HG02642 (cell line): ENCODE measurements at regions not wholly inside any gene's neighbourhood (a gene's known extent, or its start where the extent isn't known, plus 50 kb on each side); places are given as distances from the start of the nearest gene placed in this dataset.
"Not testable (repeated sequence)": the region's sequence is repeated elsewhere in the genome, so short reads cannot be mapped to it uniquely, and the experiment has no call there.

Experiments
- ATAC-seq: cut with Tn5 transposase; IDR thresholded peaks from one replicate; pipeline ENCODE4 v1.9.1; 2021; ENCODE audit warnings: mild to moderate bottlenecking; ENCODE audit not compliant: unreplicated experiment, poor library complexity

DNA sequence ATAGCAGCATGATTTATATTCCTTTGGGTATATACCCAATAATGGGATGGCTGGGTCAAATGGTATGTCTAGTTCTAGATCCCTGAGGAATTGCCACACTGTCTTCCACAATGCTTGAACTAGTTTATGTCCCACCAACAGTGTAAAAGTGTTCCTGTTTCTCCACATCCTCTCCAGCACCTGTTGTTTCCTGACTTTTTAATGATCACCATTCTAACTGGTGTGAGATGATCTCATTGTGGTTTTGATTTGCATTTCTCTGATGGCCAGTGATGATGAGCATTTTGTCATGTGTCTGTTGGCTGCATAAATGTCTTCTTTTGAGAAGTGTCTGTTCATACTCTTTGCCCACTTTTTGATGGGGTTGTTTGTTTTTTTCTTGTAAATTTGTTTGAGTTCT lies 54.0 kb upstream of the GPR89A start:
- ATAC-seq, result not testable (repeated sequence)

DNA sequence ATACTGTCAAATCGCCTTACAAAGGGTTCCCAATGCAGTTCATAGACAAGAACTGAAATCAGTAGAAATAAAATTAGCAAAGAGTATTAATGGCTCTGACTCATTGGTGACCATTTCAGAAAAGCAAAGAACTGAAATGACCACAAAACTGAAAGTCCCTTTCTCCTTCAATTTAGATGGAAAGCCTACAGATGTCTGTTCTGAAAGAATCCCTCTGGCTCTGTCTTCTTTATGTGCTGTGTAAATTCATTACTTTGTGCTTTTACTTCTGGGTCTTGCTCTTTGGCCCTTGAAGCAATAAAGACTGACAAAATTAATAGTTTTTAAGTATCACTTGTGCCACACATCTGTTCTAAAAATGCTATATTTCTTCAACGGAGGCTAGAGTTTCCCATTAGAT lies 62.7 kb upstream of the GPR89A start:
- ATAC-seq, result no peak

DNA sequence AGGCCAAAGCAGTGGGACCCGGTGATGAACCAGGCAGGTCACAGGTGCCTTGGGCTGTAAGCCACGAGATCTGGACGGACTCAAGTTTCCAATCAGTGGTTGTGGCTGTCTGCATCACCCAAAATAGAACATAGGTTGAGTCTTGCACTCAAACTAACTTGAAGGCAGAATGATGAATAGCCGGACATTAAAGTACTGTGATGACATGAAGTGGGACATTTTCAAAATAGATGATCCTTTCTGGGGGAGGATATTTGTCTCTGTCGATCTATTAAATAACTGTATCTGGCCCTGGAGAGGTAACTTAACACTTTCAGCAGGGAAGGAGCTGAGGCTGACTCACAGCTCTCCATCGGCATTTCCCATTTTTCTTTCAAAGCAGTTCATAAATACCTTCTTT lies 66.1 kb upstream of the GPR89A start:
- not testable (repeated sequence) for ATAC-seq

DNA sequence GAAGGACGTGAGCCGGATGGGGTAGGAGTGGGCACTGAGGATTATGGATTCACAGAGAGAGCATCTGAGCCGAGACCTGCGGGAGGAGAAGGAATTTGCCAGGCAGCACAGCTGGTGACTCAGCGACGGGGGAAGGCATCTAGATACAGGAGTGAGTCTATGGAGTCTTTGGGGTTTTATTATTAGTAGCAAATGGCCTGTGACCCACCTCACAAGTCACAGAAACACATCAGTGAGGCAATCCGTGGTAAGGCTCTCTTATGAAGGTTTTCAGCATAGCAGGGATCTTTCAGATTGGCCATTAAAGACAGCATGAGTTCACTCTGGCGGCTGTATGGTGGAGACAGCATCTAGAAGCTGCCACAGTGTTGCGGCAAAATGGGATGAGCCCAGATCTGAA lies 66.5 kb upstream of the GPR89A start:
- not testable (repeated sequence) for ATAC-seq

DNA sequence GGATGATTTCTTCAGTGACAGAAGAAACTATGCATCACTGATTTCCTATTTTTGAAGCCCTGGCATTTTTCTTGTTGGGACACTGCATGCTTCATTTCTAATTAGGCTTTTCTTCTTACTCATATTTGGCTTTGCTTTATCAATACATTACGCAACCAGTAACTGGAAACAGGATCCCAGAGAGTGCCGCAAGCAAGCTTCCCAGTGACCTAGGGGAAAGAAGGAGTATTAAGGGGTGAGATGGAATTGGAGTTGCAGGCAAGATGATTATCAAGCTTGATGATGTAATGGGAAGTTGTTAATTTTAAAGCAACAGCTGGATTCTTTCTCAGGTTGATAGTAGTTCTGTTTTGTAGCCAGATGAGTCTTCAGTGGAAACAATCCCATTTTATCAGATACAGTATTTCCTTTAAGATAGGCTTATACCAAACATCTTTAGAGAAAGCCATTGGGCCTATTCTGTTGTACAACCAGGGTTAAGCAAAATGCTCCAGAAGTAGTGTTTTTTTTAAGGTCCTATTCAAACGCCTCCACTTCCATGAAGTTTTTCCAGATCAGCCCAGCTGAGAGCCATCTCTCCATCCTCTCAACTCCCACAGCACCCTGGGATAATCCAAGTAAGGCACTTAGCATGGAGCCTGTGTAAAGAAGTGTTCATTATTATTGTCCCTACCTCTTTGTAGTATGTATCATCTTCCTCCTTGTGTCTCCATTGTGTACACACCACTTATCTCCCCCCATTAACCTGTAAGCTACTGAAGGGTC lies 69.5 kb upstream of the GPR89A start:
- not testable (repeated sequence) for ATAC-seq

DNA sequence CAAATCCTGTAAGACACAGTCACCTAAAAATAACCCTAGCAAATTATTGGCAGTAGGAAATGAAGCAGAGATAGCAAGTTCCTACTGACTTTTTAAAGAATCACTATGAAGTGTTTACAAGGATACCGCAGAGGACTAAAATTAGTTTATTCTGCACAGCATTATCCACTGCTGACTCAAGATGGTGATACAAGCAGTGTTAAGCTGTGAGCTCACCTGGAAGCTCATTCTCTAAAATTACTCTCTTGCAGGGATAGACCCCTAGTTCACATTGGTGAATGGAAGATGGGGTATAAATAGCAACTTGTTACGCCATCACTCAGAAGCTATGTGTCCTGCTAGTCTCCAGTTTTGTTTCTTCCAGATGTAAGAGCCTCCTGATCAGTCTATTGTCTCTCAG lies 70.8 kb upstream of the GPR89A start:
- ATAC-seq, result not testable (repeated sequence)

DNA sequence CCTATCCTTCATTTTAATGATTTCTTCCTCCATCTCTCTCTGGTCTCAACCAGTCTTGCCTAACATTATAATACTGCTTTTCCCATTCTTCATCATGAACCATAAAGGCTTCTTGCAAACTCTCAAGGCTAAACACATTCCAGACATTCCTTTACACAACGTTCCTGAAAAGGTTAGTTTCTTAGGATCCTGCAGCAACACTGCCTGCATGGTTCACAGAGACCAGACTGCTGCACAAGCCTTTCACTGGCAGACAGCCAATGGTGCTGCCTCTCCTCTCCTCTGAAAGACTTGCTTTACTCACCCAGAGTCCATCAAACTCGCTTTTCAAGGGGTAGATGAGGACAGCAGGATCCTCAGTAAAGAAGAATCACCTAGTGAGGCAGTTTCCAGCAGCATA lies 72.3 kb upstream of the GPR89A start:
- not testable (repeated sequence) for ATAC-seq

DNA sequence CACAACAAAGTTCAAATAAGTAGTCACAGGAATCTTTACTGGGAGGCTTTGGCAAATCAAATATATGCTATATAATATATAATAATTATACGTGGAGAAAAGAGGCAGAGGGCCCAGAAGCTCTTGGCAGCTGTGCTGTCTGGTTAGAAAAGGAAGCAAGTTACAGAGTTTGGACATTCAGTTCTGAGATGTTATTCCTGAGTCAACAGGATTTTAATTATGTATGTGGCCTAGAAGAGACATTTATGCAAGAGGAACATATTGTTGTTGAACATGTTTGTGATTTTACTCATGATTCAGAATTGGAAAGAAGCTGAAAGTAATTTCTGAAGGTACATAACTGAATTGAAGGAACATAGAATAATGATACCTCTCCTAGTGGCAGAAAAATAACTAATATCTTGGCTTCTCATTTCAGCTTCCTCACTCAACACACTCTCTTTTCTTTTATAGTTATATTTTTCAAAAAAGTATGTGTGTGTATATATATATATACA lies 79.7 kb upstream of the GPR89A start:
- ATAC-seq, result not testable (repeated sequence)

DNA sequence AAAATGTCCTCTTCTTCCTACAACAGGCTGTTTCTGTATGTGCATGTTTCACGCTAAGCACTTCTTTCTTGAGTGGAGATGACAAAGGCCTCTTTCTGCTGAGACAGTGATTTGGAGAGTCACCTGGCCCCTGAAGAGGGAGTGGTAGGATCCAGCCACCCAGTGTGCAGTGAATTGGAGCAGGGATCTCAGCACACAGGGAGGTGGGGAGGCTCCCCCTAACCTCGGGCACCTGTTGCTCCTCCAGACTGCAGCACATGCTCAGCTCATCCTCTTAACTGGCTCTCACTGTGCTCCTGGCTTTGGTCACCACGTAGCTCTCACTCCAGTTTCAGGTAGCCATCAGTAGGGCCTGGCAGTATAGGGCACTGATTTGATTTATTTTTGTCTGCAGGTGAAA lies 87.6 kb upstream of the GPR89A start:
- ATAC-seq, result not testable (repeated sequence)

DNA sequence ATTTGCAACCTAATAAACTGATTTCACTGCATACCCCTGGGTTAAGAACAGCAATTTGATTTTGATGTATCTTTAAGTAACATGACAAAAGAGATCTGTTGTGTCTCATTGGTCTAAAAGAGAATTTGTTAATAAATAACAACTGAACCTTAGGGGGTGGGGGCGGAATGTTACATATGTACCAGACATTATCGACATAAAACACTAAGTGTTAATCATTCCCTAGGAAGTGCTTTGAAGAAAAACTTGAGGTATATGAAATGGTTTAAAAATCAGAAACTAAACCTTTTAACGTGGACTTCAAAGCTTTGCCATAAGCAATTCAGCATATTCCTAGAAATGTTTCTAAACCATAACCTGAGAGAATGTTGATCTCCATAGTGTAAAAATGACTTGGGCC lies 88.5 kb upstream of the GPR89A start:
- ATAC-seq, result not testable (repeated sequence)

DNA sequence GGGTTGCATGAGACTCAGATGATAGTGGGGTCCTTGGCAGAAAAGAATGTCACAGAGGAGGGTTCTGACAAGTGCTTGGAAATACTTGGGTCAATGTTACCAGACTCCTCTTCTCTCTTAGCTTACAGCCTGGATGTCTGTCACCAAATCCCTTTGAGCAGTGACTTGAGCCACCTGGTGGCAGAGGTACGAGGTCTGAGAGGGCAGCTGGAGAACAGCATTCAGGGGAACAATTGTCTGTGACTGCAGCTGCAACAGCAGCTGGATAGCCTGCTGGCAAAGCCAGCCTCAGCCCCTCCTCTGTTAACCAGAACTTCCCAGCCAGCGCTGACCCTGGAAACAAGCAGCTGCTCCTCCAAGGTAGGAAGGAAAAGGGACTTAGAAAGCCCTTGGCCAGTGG lies 87.6 kb upstream of the NBPF20 start:
- not testable (repeated sequence) for ATAC-seq

DNA sequence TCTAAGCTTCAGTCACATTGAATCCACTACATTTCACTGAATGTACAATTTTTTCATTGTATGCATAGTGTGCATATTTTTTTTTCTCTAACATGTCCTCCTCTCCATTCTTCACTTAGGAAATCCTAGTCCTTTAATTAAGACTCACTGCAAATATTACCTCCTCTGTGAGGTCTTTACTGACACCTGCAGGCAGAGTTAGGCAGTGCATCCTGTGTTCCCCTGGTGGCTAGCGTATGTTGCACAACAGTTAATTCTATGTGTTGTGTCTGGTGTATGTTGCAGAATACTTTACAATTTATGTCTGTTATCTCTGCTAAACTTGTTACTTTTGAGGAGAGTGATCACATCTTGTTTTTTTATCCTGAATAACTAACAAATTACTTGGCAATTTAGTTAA lies 82.7 kb upstream of the NBPF20 start:
- ATAC-seq, result peak; percentile 58

DNA sequence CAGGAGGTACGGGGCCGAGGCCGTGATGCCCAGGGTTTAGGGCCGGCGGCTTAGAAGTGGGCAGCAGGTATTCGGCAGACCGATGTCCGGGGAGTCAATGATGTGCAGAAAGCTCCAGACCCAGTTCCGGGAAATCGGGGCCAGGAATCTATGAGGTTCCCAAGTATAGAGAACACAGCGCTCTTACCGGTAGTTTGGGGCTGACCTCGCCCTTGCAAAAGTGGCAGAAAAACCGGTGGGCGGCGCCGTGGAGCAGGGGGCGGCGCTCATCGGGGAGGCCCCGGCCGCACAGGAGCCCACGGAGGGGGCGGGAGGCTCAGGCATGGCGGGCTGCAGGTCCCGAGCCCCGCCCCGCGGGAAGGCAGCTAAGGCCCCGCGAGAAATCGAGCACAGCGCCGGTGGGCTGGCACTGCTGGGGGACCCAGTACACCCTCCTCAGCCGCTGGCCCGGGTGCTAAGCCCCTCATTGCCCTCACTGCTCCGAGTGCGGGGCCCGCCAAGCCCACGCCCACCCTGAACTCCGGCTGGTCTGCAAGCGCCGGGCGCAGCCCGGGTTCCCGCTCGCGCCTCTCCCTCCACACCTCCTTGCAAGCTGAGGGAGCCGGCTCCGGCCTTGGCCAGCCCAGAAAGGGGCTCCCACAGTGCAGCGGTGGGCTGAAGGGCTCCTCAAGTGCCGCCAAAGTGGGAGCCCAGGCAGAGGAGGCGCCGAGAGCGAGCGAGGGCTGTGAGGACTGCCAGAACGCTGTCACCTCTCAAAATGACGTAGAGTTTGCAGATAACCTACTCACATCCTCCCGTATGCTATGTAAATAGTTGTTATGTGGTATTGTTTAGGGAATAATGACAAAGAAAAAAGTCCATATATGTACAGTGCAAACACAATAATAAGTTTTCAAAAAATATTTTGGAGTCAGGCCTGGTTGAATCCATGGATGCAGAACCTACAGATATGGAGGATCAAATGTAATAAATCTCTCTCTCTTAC lies 80.6 kb upstream of the NBPF20 start:
- ATAC-seq, result peak; percentile 78

DNA sequence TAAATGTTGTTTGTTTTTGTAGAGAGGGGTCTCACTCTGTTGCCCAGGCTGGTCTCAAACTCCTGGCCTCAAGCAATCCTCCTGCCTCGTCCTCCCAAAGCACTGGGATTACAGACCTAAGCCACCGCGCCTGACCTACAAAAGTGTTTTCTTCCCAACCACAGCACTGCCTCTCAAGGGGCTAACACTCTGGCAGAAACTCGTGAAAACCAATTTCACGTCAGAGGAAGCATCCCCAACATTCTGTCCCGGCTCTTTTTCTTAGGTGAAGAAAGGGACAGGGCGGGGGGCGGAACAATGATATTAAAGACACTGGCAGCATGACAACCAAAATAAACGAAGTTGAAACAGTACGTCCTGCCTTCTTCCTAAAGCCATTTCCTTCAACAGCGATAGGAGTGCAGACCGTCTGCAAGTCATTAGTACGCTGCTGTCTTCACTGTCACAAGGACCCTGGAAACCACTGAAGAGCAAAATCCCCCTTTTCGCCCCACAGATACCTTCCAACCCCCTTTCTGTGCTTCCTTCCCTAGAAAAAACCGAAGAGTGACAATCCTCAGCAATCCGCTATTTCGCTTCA lies 79.5 kb upstream of the NBPF20 start:
- not testable (repeated sequence) for ATAC-seq

DNA sequence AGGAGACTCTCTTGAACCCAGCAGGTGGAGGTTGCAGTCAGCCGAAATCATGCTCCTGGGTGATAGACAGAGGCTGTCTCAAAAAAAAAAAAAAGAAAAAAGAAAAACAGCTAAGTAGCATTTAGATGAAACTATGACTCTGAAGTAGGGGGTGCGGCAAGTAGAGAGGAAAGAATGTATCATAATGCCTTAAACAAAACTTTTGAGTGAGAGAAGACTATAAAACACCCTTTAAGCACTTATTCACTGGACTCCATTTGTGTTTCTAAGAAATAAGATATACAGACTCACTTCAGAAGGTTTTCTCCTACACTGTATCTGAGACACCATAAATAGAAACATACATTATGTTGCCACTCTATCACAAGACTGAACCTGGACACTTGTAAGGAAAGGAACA lies 78.9 kb upstream of the NBPF20 start:
- ATAC-seq, result not testable (repeated sequence)

DNA sequence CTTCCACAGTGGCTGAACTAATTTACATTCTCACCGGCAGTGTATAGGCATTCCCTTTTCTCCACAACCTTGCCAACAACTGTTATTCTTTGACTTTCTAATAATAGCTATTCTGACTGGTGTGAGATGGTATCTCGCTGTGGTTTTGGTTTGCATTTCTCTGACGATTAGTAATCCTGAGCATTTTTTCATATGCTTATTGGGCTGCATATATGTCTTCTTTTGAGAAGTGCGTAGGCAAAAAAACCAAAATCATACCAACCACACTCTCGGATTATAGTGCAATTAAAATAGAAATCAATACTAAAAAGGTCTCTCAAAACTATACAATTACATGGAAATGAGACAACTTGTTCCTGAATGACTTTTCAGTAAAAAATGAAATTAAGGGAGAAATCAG lies 74.8 kb upstream of the NBPF20 start:
- not testable (repeated sequence) for ATAC-seq

DNA sequence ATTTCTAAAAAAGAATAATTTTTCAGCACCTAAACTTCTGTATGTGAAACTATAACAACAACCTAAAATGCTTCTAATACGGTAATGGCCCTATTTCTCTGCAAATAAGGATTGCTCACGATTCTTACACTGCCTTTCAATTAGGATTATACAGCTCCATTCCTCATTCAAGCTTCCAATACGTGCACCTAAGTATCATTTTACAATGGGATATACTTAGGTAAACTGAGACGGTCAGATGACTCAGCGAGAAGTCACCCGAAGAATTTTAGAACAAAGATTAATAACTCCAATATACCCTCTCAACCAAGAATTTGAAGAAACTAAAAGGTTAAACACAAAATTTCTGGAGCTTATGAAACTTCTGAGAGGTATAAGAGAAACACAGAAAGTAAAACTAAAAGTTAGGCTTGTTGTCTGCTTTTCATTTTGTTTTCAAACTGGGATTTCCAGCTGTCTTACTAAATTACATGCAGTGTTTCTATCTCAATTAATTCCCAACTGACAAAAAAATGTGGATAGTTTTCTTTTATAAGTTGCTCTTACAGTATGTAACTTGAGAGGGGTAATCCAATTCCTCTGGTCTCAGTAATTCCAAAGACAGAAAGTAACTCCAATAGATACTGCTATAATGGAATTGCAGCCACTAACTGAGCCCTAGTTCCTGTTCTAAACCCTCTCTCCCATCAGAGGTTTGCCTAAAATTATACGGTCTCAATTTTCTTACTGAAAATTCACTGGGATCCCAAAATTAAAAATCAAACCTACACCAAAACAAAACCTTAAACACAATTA lies 69.9 kb upstream of the NBPF20 start:
- not testable (repeated sequence) for ATAC-seq

DNA sequence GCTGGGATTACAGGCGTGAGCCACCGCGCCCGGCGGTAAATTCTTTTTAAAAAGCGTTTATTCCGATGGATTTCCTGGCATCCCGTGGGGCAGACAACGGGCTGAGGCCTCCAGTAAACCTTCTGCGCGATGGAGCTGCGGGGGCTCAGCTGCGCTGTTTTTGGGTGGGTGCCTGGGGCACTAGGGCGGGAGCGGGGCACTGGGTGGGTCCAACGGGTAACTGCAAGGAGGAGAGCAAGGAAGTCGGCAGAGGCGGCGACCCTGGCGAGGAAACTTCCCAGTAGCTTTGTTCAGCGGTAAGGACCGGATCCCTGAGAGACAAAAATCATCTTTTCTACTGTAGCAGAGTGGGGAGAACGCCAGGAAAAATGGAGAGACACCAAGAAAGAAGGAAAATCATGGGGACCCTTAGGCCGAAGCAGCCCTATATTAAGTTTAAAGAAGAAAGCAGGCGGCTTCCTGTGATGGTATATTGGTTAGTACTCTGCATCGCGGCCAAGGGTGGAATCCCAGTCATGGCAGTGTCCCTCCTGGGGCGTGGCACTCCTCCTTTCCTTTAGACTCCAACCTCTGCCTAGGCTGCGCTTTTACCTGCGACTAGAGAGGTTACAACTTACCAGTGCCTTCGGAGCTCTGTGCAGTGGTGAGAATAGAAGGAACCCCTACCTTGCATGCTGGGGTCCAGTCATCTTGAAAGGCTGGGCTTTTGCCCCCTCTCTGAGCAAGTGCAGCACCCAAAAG lies 63.0 kb upstream of the NBPF20 start:
- not testable (repeated sequence) for ATAC-seq

DNA sequence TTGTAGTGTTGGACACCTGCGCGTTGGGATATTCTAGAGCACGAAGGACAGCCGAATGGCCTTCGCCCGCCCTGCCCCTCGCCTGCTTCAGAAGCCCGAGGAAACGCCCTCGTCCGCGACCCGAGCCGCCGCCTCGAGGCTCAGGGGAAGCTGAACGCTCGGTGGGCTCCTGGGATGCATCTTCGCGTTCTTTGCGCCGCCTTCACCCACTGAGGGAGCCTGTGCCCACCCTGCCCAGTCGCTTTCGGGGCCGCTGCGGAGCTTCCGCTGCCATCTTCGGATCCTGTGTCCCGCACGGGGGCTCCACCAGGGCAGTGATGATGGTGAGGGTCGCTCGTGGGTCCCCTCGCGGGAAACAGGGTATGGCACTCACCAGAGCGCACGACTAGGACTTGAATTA lies 61.8 kb upstream of the NBPF20 start:
- ATAC-seq, result not testable (repeated sequence)
